HG02610 (cell line): ENCODE measurements at regions not wholly inside any gene's neighbourhood (a gene's known extent, or its start where the extent isn't known, plus 50 kb on each side); places are given as distances from the start of the nearest gene placed in this dataset.
"Not testable (repeated sequence)": the region's sequence is repeated elsewhere in the genome, so short reads cannot be mapped to it uniquely, and the experiment has no call there.

Source experiments
- ATAC-seq: cut with Tn5 transposase; IDR thresholded peaks from one replicate; pipeline ENCODE4 v1.9.1; 2021; ENCODE audit warnings: mild to moderate bottlenecking, moderate library complexity; ENCODE audit not compliant: unreplicated experiment

DNA sequence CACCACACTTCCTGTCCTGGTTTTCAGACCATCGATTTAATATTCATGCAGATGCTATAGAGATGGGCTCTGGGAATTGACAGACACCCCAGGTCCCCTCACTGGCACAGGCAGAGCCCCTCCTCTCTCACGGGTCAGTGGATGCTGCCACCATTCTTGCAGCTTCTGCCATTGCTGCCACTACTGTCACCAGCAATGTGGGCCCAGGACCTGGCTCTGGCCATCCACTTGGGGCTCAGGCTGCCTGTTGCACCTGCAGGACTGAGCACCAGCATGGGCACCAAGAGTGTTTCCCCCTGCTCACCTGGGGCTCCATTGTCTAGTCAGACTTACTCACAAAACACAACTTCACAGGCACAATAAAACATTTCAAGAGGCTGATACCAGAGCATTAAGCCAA, 479.0 kb upstream of the ZNF608 start:
- no peak for ATAC-seq

DNA sequence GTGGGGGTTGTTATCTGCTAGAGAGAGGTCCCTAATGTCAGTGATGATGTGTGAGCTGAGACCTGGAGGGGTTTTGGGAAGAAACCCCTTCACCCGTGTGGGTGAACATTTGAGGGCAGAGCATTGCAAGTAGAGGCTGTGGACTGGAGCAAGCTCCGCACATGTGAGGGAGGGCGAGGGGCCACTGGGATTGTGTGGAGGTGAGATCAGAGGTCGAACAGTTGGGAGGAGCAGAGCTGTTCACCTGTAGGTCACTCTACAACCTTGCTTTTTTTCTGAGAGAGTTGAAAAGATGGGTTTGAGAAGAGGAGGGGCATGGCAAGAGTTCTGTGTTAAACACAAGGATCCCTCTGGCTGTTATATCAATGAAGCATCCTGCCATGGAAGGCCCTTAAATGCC, 480.4 kb upstream of the ZNF608 start:
- no peak for ATAC-seq

DNA sequence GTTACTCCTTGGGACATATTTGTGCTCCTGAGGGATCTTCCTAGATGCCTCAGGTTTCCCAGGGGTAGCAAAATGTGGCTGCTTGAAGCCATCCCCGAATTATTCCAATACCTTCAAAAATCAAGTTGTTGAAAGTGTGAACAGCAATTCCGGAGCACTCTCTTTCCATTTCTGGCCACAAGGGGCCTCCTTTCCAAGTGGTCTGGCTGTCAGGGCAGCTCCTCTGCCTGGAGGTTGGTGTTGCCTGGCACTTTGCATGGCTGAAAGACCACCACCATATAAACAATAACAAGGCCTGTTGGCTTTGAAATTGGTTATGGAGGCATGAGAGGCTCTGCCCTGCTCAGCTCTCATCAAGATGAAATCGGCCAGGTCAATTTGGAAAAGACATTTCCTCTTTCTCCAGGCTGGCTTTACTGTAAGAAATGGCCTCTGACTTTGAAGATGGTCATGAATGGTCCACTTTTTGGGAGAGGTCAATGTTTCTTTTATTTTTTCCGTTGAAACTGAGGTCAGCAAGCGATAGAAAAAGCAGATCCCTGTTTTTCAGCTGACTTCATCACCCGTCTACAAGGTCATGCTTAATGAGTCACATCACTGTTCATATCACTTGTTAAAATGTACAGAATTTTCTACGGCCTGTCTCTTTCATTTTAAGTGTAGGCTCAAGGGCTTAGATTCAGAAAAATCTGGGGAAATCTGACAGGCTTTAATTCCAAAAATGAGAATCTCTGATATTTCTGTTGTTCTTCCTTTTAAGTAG, 481.1 kb upstream of the ZNF608 start:
- ATAC-seq, result no peak

DNA sequence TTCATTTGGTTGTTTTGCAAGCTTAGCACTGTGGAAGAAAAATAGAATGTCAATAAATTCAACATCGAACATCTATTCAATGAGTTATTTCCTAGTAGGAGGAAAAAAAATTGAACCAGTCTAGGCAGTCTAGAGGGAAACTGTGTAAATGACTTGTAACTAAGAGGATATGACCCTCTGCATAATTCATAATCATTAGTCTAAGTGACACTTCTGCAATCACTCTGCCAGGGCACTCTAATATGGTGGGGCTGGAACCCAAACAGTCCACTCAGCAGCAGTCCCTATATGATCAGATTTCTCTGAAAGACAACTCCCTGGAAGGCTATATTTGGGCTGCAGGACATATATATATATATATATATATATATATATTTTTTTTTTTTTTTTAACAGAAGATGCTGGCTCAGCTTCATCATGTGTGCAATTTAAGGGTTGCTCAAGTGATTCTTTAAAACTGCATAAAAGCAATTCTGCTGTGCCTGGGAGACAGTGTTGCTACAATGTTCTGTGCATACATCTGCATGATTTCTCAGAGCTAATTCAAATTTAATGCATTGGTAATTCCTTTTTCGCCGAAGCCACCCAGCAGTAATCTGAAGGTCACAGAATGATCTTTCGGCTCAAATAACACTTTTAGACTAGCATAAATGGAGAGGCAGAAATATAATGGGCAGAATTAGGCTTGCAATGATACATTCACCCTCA, 482.1 kb upstream of the ZNF608 start:
- no peak for ATAC-seq

DNA sequence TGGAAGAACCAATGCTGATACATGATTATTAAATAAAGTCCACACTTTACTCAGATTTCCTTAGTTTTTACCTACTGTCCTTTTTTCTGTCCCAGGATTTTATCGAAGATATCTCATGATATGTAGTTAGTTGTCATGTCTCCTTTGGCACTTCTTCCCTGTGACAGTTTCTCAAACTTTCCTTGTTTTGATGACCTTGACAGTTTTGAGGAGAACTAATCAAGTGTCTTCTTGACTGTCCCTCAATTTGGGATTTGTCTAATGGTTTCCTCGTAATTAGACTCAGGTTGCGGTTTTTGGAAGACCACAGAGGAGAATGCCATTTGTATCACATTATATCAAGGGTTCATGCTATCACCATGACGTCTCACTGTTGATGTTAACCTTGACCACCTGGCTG, 483.1 kb upstream of the ZNF608 start:
- no peak for ATAC-seq

DNA sequence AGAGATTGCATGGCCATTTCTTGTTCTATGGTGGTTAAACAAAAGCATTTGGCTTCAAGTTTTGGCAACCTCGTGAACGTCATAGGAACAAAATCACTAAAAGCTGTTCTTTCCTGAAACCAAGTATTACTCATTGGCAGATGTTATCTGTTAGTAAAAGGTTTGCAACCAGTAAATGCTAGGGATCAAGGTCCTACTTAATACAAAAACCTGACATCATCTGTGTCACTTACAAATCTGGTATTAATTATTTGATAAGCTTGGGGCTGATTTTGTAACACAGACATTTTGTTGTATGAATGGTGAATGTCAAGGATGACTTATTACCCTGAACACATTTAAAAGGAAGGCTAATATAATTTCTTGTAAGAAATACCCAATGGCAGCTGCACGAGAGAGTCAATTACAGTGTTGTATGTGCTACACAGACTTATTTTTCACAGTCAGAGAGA, 486.4 kb upstream of the ZNF608 start:
- ATAC-seq, result no peak

DNA sequence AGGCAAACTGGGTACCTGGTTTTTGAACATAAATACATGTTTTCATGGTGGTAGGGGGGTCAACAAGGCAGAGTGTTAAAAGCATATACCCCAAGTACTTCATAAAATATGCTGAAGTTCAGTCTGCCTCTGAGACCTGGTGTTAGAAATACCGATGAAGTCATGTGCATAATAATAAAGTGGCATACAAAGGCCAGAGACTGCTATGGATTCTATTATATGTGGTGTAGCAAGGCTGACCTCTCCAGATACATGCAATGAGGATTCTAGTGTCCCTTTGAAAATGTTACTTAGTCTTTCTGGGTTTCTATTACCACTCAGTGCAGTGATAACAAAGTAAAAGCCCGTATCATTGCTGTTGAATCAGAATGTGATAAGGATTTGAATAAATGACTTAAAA, 487.5 kb upstream of the ZNF608 start:
- ATAC-seq, result no peak

DNA sequence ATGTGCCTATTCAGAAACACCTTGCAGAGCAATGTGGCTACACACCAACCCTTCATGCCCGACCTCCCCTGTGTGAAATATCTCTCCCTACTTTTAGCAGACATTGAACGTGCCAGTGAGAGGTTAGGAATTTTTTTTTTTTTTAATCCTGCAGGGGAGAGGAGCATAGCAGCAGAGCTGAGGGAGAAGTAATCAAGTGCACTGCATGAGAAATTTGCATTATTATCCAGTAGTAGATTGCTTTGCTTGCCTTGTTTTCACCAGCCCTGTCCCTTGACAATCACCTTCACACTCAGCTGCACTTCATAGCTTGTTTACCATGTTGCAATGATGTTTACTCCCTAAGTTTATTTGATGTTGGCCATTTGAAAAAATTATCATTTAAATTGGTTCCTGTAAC, 489.6 kb upstream of the ZNF608 start:
- no peak for ATAC-seq

DNA sequence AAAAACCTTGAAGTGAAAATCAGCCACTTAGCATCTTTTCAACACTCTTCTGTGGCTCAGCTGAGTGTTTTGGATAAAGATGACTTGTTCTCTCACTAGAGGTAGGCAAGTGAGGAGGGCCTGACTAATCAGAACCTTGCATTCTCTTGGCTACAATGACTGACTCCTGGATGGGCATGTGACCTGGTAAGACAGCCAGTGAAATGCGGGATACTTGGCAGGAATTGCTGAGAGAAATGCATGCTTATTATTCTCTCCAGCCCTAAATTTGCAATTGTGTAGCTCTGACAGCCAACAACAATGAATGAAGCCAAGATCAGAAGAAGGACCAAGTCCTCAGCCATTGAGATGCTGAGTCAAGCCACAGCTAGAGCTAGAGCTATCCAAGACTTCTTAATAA, 490.5 kb upstream of the ZNF608 start:
- ATAC-seq, result no peak

DNA sequence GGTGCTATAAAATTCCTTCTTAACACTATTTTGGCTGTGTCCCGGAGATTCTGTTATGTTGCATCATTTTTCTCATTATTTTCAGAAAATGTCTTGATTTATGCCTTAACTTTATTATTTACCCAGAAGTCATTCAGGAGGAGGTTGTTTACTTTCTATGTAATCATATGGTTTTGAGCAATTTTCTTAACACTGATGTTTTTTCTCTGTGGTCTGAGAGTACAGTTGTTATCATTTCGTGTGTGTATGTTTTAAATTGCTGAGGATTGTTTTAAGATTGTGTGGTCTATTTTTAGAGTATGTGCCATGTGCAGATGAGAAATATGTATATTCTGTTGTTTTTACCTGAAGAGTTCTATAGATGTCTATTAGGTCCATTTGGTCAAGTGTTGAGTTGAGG, 498.1 kb upstream of the ZNF608 start:
- no peak for ATAC-seq

DNA sequence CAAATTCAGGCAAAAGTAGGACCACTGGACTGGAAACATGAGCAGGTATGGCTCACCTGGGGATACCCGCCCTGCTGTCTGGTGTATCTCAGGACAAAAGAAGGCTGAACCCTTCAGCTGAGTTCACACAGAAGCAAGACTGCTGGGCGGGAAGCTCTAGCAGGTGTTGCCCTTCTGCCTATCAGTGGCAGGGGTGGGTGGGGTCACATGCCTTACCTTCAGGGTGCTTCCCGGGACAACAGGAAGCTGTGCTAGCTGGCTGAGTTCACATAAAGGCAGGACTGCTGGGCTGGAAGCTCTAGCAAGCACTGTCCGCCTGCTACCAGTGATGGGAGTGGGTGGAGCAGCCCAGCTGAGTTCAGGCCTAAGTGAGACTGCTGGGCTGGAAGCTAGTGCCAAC, 498.8 kb upstream of the ZNF608 start:
- no peak for ATAC-seq

DNA sequence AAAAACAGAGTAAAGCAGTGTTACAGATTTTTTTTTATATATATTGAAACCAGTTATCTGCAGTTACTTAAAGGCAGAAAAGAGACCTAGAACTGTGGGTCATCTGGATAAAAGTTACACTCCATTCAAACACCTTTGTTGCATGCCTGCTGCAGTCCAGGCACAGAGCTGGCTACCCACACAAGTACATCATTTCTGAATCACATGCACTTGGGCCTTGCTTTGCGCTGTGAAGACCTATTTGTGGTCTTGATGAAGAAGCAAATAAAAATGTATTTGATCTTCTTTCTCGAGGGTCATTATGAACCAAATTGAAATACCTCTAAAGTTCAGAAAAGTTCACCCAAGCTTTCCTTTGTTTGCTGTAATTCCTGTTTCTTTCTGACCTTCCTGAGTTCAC, 503.0 kb upstream of the ZNF608 start:
- no peak for ATAC-seq

DNA sequence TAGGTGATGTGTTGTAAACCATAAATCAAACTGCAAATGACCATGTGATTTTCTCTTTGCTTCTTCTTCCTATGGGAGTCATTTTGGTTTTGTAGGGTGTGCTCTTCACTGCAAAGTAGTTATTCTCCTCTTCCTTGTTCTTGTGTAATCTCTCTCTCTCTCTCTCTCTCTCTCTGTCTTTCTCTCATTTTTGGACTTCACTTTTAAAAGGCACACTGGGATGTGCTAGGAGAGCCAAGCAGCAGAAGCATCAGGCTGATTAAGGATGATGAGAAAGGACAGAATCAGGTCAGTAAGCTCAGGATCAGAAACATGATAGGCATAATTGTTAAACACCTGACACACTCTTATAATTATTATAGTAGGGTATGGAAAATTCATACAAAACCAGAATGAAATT, 505.3 kb upstream of the ZNF608 start:
- ATAC-seq, result no peak

DNA sequence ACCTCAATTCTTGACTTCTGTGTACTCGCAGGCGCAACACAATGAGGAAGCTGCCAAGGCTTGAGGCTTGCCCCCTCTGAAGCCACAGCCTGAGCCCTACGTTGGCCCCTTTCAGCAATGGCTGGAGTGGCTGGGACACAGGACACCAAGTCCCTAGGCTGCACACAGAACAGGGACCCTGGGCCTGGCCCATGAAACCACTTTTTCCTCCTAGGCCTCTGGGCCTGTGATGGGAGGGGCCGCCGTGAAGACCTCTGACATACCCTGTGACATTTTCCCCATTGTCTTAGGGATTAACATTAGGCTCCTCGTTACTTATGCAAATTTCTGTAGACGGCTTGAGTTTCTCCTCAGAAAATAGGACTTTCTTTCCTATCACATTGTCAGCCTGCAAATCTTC, 507.2 kb upstream of the ZNF608 start:
- not testable (repeated sequence) for ATAC-seq

DNA sequence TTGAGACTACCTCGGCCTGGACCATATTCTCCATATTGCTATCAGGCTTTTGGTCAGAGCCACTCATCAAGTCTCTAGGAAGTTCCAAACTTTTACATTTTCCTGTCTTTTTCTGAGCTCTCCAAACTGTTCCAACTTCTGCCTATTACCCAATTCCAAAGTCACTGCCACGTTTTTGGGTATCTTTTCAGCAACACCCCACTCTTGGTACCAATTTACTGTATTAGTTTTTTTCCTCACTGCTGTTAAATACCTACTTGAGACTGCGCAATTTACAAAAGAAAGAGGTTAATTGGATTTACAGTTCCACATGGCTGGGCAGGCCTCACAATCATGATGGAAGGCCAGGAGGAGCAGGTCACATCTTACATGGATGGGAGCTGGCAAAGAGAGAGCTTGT, 507.8 kb upstream of the ZNF608 start:
- no peak for ATAC-seq

DNA sequence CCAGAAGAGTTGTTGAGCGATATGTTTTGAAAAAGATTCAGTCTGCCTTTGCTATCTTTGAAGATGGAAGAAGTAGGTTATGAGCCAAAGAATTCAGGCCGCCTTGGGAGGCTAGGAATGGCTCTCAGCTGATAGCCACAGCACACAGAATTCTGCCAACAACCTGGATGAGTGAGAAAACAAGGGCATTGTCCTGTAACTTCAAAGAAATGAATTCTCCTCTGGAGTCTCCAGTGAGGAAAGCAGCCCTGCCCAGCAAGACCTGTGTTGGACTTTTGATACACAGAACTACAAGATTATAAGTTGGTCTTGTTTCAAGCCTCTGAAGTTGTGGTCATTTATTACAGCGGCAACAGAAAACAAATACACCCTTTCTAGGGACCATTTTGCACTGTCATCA, 509.9 kb upstream of the ZNF608 start:
- ATAC-seq, result no peak

DNA sequence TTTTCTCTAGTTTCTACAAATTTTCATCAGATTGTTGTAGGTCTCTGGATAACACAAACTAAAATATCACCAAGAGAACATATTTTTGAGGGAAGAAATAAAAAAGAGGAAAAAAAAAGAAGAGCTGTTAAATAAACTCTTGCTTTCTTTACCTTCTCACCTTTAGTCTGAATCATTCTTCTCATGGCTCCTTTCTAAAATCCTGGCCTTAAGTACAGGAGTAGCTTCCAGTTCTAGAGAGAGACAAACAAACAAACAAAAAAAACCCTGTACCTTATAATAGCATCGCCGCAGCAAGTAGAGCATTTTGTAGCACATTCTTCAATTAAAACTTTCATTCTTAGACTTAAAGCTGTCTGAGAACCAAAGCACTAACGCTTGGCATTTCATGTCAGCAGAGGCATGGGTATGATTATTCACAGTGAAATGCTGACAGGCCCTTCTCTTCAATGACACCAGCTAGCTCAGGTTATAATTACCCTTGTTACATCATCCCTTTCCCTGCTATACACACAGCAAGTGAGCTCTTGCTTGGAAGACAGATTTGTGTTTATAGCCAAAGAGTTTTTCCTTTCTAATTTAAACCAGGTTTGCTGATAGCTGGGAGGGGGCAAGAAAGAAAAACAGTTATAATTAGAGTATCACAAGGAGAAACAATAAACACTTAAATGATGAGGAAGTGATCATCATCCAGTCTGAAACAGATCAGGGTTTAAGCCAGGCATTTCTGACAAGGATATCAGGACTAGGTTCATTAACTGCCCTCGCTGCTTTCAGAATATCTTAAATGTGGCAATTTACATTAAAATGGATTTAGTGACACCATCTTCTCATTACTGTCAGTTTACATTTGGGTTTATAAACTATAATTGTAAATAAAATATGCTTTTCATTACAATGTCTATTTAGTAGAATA, 510.9 kb upstream of the ZNF608 start:
- ATAC-seq, result no peak

DNA sequence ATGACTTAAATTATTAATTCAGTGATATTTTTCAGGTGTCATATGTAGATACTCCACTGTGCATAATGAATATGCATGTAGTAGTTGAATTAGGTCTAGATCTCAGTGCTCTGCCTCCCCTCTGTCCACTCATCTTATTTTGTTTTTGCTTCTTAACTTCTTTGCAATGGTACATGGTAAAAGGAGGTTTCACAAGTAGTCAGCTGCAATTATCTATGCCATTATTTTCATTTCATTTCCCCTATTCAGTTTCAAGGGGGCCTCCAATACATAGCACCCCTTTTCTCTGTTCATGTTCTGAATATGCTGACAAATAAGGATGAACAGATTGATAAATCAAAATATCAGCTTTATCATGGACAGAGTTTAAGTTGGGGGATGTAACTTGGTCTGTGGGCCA, 511.6 kb upstream of the ZNF608 start:
- no peak for ATAC-seq

DNA sequence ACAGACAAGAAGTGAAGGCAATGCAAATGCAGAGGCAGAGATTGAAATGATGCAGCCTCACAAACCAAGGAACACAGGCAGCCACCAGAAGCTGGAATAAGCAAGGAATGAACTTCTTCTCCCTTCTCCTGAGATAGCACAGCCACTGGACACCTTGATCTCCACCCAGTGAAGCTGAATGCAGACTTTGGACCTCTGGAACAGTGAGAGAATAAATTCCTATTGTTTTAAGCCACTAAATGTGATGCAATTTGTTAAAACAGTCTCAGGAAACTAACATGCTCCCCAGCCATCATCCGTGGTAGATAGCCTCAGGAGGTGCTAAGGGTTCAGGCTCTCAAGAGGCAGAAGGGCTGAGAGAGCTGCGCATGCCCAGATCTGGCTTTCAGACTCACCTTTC, 512.2 kb upstream of the ZNF608 start:
- no peak for ATAC-seq

DNA sequence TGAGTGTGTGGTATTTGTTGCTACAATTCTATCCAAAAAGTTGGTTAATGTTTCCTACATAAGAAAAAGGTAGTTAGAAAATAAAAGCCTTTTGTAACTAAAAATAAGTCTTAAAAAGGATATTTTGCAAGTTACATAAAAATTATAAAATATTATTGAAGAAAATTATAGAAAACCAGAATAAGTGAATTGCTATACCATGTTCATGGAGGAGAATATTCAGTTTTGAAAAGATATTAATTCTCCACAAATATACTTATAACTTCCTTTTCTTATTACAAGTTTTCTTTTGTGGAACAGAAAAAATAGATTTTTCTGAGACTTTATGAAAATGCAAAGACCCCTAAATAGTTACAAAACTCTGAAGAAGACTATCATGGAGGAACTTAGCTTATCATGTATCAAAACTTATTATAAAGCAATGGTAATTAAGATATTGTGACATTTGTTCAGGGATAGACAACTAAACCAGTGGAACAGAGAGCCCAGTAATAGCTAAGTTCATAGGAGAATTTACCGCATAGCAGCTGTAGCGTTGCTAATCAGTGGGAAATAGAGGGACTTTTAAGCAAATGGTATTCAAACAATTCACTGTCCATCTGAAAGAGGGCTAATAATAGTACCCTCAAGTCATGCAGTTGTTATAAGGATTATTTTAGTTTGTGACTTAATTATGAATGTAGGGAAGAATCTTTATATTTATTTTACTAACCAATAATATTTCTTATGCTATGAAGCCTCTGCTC, 515.2 kb upstream of the ZNF608 start:
- ATAC-seq, result no peak

DNA sequence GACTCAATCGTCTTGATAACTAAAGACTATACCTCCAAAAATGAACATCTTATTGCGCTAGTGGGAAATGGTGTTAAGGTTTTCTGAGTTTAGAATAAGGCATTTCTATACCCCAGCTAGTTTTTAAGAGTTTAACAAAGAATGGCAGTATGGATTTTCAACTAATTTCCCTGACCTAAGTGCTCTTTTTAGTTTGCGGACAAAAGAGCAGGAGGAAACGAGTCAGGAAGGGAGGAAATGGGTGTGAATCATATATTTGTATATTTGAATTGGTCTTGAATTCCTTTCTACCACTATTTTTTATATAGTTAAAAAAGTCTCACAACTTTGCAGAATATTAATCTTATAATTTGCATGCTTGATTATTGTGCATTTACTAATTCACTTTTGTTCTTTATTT, 516.3 kb upstream of the ZNF608 start:
- ATAC-seq, result no peak
